Muscle layer of colon (tissue), 2 donors: ENCODE measurements at regions not wholly inside any gene's neighbourhood (a gene's known extent, or its start where the extent isn't known, plus 50 kb on each side); places are given as distances from the start of the nearest gene placed in this dataset.

ENCODE experiments used
- H3K27ac ChIP-seq: one replicate; pipeline ENCODE4 v1.7.0; 2013; ENCODE audit warnings: low read depth, mild to moderate bottlenecking, low read length, moderate library complexity
- H3K27me3 ChIP-seq, 2 donors: one replicate each; pipeline ENCODE4 v1.7.0; 2013; ENCODE audit warnings: low read length in 2 of 2, mild to moderate bottlenecking in 2 of 2; ENCODE audit not compliant: insufficient read depth in 2 of 2, control insufficient read depth in 1 of 2
- H3K36me3 ChIP-seq: one replicate; pipeline ENCODE4 v1.7.0; 2013; ENCODE audit warnings: mild to moderate bottlenecking, low read length; ENCODE audit not compliant: insufficient read depth
- H3K4me1 ChIP-seq: one replicate; pipeline ENCODE4 v1.7.0; 2013; ENCODE audit warnings: mild to moderate bottlenecking, low read length; ENCODE audit not compliant: insufficient read depth
- H3K4me3 ChIP-seq, 2 donors: one replicate each; pipeline ENCODE4 v1.7.0; 2013; ENCODE audit warnings: low read length in 2 of 2, low read depth in 1 of 2, mild to moderate bottlenecking in 1 of 2, moderate library complexity in 1 of 2
- H3K9ac ChIP-seq: one replicate; pipeline ENCODE4 v1.7.0; 2013; ENCODE audit warnings: low read length
- H3K9me3 ChIP-seq: one replicate; pipeline ENCODE4 v1.7.0; 2013; ENCODE audit warnings: mild to moderate bottlenecking, low read length
- donor health status: abdominal sarcoma.
- donor health status: Adenocarcinoma of cecum.

GRCh38 chr14:62247266-62247665, 485.0 kb downstream of the SNAPC1 start:
- no peak overlapping the region for H3K9ac ChIP-seq
- no peaks in the 10 kb centered on the region for H3K27me3 ChIP-seq
- H3K9me3 ChIP-seq, result no peaks in the 10 kb centered on the region
- no peaks in the 10 kb centered on the region for H3K36me3 ChIP-seq
- H3K4me1 ChIP-seq, result no peaks in the 10 kb centered on the region
- no peak overlapping the region for H3K4me3 ChIP-seq
- no peak overlapping the region for H3K27ac ChIP-seq

GRCh38 chr14:62251237-62251636, 489.0 kb downstream of the SNAPC1 start:
- H3K27me3 ChIP-seq, result no peaks in the 10 kb centered on the region
- no peak overlapping the region for H3K4me3 ChIP-seq
- no peaks in the 10 kb centered on the region for H3K9me3 ChIP-seq
- no peak overlapping the region for H3K9ac ChIP-seq
- H3K36me3 ChIP-seq, result no peaks in the 10 kb centered on the region
- H3K4me1 ChIP-seq, result no peaks in the 10 kb centered on the region
- no peak overlapping the region for H3K27ac ChIP-seq

GRCh38 chr14:62253171-62253570, 491.0 kb downstream of the SNAPC1 start:
- Histone ChIP-seq H3K9me3 (no peaks in the 10 kb centered on the region), H3K4me3 (no peak overlapping the region), H3K27me3 (no peaks in the 10 kb centered on the region), H3K9ac (no peak overlapping the region), H3K27ac (no peak overlapping the region), H3K36me3 (no peaks in the 10 kb centered on the region), H3K4me1 (no peaks in the 10 kb centered on the region)

GRCh38 chr14:62253911-62254310, 491.7 kb downstream of the SNAPC1 start:
- Histone ChIP-seq H3K27me3 (no peaks in the 10 kb centered on the region), H3K4me1 (no peaks in the 10 kb centered on the region), H3K9ac (no peak overlapping the region), H3K27ac (no peak overlapping the region), H3K9me3 (no peaks in the 10 kb centered on the region), H3K4me3 (no peak overlapping the region), H3K36me3 (no peaks in the 10 kb centered on the region)

GRCh38 chr14:62269204-62269603, 507.0 kb downstream of the SNAPC1 start:
- Histone ChIP-seq H3K9me3 (no peaks in the 10 kb centered on the region), H3K36me3 (no peaks in the 10 kb centered on the region), H3K9ac (no peak overlapping the region)

GRCh38 chr14:62270236-62270635, 508.0 kb downstream of the SNAPC1 start:
- Histone ChIP-seq H3K9ac (no peak overlapping the region), H3K27me3 (no peaks in the 10 kb centered on the region), H3K4me1 (no peaks in the 10 kb centered on the region), H3K27ac (no peak overlapping the region), H3K9me3 (no peaks in the 10 kb centered on the region), H3K4me3 (no peak overlapping the region), H3K36me3 (no peaks in the 10 kb centered on the region)

More at GRCh38 chr14:62269204-62269603, 507.0 kb downstream of the SNAPC1 start:
- no peaks in the 10 kb centered on the region for H3K4me1 ChIP-seq
- no peak overlapping the region for H3K27ac ChIP-seq
- H3K27me3 ChIP-seq, result no peaks in the 10 kb centered on the region
- no peak overlapping the region for H3K4me3 ChIP-seq

- Histone ChIP-seq H3K4me3 (no peak overlapping the region), H3K9me3 (no peaks in the 10 kb centered on the region), H3K4me1 (no peaks in the 10 kb centered on the region), H3K27me3 (no peaks in the 10 kb centered on the region), H3K9ac (no peak overlapping the region), H3K36me3 (no peaks in the 10 kb centered on the region), H3K27ac (no peak overlapping the region)
Measured at GRCh38 chr14:62280366-62280765, 518.1 kb downstream of the SNAPC1 start.

- H3K27ac ChIP-seq, result no peak overlapping the region
- H3K27me3 ChIP-seq, result no peaks in the 10 kb centered on the region
- no peaks in the 10 kb centered on the region for H3K4me1 ChIP-seq
- no peaks in the 10 kb centered on the region for H3K36me3 ChIP-seq
- H3K9ac ChIP-seq, result no peak overlapping the region
- no peak overlapping the region for H3K4me3 ChIP-seq
- no peaks in the 10 kb centered on the region for H3K9me3 ChIP-seq
Measured at GRCh38 chr14:62283837-62284236, 521.6 kb downstream of the SNAPC1 start.

GRCh38 chr14:62289471-62289870, 527.3 kb downstream of the SNAPC1 start:
- no peak overlapping the region for H3K27ac ChIP-seq
- no peak overlapping the region for H3K4me3 ChIP-seq
- H3K9me3 ChIP-seq, result no peaks in the 10 kb centered on the region
- H3K27me3 ChIP-seq, result no peaks in the 10 kb centered on the region
- H3K9ac ChIP-seq, result no peak overlapping the region
- no peaks in the 10 kb centered on the region for H3K4me1 ChIP-seq
- H3K36me3 ChIP-seq, result no peaks in the 10 kb centered on the region

- H3K36me3 ChIP-seq, result no peaks in the 10 kb centered on the region
- H3K4me1 ChIP-seq, result no peaks in the 10 kb centered on the region
- H3K27ac ChIP-seq, result no peak overlapping the region
- H3K4me3 ChIP-seq, result no peak overlapping the region
- H3K9ac ChIP-seq, result no peak overlapping the region
- no peaks in the 10 kb centered on the region for H3K27me3 ChIP-seq
- no peaks in the 10 kb centered on the region for H3K9me3 ChIP-seq
Measured at GRCh38 chr14:62301080-62301479, 538.9 kb downstream of the SNAPC1 start.

- Histone ChIP-seq H3K9ac (no peak overlapping the region), H3K4me1 (no peaks in the 10 kb centered on the region), H3K4me3 (no peak overlapping the region), H3K36me3 (no peaks in the 10 kb centered on the region), H3K27ac (no peak overlapping the region), H3K27me3 (no peaks in the 10 kb centered on the region), H3K9me3 (no peaks in the 10 kb centered on the region)
Measured at GRCh38 chr14:62301911-62302310, 539.7 kb downstream of the SNAPC1 start.

- no peaks in the 10 kb centered on the region for H3K4me1 ChIP-seq
- no peak overlapping the region for H3K9ac ChIP-seq
- H3K36me3 ChIP-seq, result no peaks in the 10 kb centered on the region
- H3K27ac ChIP-seq, result no peak overlapping the region
- H3K4me3 ChIP-seq, result no peak overlapping the region
- no peaks in the 10 kb centered on the region for H3K27me3 ChIP-seq
- H3K9me3 ChIP-seq, result no peaks in the 10 kb centered on the region
Measured at GRCh38 chr14:62303437-62303836, 541.2 kb downstream of the SNAPC1 start.
